HG03135 (cell line): ENCODE measurements at regions not wholly inside any gene's neighbourhood (a gene's known extent, or its start where the extent isn't known, plus 50 kb on each side); places are given as distances from the start of the nearest gene placed in this dataset.

Experiments used
- ATAC-seq: cut with Tn5 transposase; IDR thresholded peaks from one replicate; pipeline ENCODE4 v1.9.1; 2021; ENCODE audit warnings: mild to moderate bottlenecking, moderate library complexity; ENCODE audit not compliant: unreplicated experiment

- no peak for ATAC-seq
Measured at GRCh38 chr1:220367833-220368232, 95.6 kb upstream of the RAB3GAP2 start.

GRCh38 chr1:220366269-220366668 lies 94.0 kb upstream of the RAB3GAP2 start:
- ATAC-seq = no peak

GRCh38 chr1:220363196-220363837 lies 91.1 kb upstream of the RAB3GAP2 start:
- no peak for ATAC-seq

- ATAC-seq = no peak
Measured at GRCh38 chr1:220356981-220357850, 85.0 kb upstream of the RAB3GAP2 start.

- no peak for ATAC-seq
Measured at GRCh38 chr1:220353229-220354012, 81.2 kb upstream of the RAB3GAP2 start.

- ATAC-seq = no peak
Measured at GRCh38 chr1:220348211-220348610, 76.0 kb upstream of the RAB3GAP2 start.

- ATAC-seq = no peak
Measured at GRCh38 chr1:220347654-220348175, 75.5 kb upstream of the RAB3GAP2 start.

- ATAC-seq = peak; percentile 57
Measured at GRCh38 chr1:220344745-220345144, 72.5 kb upstream of the RAB3GAP2 start.

GRCh38 chr1:220342853-220343252 lies 70.6 kb upstream of the RAB3GAP2 start:
- ATAC-seq = no peak

GRCh38 chr1:220341126-220341525 lies 68.9 kb upstream of the RAB3GAP2 start:
- ATAC-seq = no peak

- ATAC-seq = no peak
Measured at GRCh38 chr1:220339581-220339980, 67.3 kb upstream of the RAB3GAP2 start.

- no peak for ATAC-seq
Measured at GRCh38 chr1:220338759-220339158, 66.5 kb upstream of the RAB3GAP2 start.

GRCh38 chr1:220336391-220337031 lies 64.3 kb upstream of the RAB3GAP2 start:
- ATAC-seq = no peak

- ATAC-seq = no peak
Measured at GRCh38 chr1:220335668-220336067, 63.4 kb upstream of the RAB3GAP2 start.

GRCh38 chr1:220331318-220331717 lies 59.1 kb upstream of the RAB3GAP2 start:
- no peak for ATAC-seq

- no peak for ATAC-seq
Measured at GRCh38 chr1:220330265-220330664, 58.0 kb upstream of the RAB3GAP2 start.

GRCh38 chr1:220327106-220327505 lies 54.9 kb upstream of the RAB3GAP2 start:
- no peak for ATAC-seq

GRCh38 chr1:220326578-220326977 lies 54.3 kb upstream of the RAB3GAP2 start:
- no peak for ATAC-seq

GRCh38 chr1:220325306-220325995 lies 53.2 kb upstream of the RAB3GAP2 start:
- ATAC-seq = no peak

GRCh38 chr1:220323717-220324116 lies 51.5 kb upstream of the RAB3GAP2 start:
- no peak for ATAC-seq
